ENCODE measurements at regions not wholly inside any gene's neighbourhood (a gene's known extent, or its start where the extent isn't known, plus 50 kb on each side); places are given as distances from the start of the nearest gene placed in this dataset.
A peak's percentile ranks its signal among the peaks of the same experiment; 100 is the strongest.
"Not testable (repeated sequence)": the region's sequence is repeated elsewhere in the genome, so short reads cannot be mapped to it uniquely, and the experiment has no call there.

DNA sequence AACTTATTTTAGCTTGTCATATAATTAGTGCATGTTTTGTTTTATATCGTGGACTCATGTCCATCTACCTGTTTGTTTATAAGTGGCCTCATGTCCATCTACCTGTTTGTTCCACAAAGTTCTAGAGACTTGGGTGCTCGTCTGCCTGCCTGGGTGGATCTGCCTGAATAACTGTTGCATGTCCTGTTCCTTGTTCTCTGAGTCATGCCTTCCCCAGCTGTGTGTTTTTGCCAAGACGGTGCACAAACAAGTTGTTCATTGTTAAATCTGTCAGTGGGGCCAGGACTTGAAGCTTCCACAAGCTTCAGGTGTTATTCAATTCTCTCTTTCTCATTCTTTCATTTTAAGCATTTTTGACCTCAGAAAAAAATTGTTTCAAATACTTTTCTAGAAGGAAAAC is 358.0 kb upstream of the CITED2 start:
- H3K27ac ChIP-seq: no peak overlapping the region
- no peaks in the 10 kb centered on the region for H3K27me3 ChIP-seq
- no peak overlapping the region for H3K4me3 ChIP-seq
- 33 to 47% (median 39%) methylated on average over 3 of the region's 3 CpGs for WGBS, 4 donors
- peaks cover 4 to 5% of the 10 kb centered on the region in 2 donors for H3K4me1 ChIP-seq (replicated peaks in 1 of 2)
- H3K9me3 ChIP-seq (replicated peaks in 1 of 3): no peaks in the 10 kb centered on the region
- intact Hi-C loops (cut with DNase I): no loop called here
- TF ChIP-seq, protein P1, sequence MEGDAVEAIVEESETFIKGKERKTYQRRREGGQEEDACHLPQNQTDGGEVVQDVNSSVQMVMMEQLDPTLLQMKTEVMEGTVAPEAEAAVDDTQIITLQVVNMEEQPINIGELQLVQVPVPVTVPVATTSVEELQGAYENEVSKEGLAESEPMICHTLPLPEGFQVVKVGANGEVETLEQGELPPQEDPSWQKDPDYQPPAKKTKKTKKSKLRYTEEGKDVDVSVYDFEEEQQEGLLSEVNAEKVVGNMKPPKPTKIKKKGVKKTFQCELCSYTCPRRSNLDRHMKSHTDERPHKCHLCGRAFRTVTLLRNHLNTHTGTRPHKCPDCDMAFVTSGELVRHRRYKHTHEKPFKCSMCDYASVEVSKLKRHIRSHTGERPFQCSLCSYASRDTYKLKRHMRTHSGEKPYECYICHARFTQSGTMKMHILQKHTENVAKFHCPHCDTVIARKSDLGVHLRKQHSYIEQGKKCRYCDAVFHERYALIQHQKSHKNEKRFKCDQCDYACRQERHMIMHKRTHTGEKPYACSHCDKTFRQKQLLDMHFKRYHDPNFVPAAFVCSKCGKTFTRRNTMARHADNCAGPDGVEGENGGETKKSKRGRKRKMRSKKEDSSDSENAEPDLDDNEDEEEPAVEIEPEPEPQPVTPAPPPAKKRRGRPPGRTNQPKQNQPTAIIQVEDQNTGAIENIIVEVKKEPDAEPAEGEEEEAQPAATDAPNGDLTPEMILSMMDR (IDR thresholded peaks at IDR 0.05): no peak
- TF ChIP-seq POLR2A (IDR thresholded peaks at IDR 0.05): peak in 1 of 2 donors; percentile 19
- peak; percentile 25 to 71 (median 56) for DNase-seq
- no peaks in the 10 kb centered on the region for H3K36me3 ChIP-seq (replicated peaks in 1 of 2)

DNA sequence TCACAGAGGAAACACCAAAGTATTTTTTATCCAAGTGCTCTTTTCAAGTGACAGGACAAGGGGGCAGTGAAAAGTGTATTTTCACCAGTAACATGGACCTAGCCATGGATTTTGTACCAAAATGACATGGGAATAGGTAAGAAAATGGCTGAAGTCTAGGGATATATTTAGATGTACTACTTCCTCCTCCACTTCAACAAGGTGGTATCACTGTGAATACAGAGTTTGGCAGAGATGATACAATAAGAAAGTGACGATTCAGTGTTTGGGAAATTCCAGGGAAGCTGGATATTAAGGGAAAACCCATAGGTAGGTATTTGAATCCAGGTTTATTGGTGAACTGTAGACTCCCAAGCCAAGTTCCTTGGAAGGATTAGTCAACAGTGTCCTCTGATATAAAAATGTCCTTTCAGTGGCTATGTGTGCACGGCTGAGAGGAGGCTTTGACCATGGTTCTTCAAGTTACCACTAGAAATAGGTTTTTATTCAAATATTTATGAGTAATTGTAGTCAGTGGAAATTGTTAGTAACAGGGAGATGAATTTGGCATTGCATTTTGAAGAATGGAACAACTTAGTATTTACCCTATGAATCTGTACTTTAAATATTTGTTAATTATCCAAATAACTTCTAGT is 356.0 kb upstream of the CITED2 start:
- H3K27me3 ChIP-seq: no peaks in the 10 kb centered on the region
- intact Hi-C loops (cut with DNase I): no loop called here

DNA sequence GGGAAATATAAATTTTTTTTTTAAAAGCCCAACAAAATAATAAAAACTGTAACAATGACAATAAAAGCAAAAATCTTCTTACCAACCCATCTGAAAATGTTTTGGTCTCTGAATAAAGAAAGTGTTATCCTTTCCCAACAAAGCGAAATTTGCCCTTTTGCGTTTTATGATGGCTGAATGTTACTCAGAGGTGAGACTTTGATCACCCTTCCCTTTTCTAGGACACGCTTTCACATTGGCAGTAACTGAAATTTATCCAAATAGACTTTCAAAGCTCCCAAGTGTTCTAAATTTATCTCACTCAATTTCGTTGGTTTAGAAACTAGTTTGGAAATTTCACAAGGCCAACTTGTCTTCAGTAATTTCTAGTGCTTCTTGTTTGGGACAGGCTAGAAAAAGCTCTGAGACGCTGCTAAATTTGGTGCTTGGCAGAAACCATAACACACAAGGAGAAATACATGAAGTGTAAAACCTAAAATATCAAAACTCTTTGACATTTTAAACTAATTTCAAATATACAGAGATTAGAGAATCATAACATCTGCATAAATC is 354.5 kb upstream of the CITED2 start:
- H3K4me1 ChIP-seq (replicated peaks in 1 of 2): peaks cover 4 to 5% of the 10 kb centered on the region in 2 donors
- no peaks in the 10 kb centered on the region for H3K36me3 ChIP-seq (replicated peaks in 1 of 2)
- intact Hi-C loops (cut with DNase I): no loop called here
- H3K9me3 ChIP-seq (replicated peaks in 1 of 3): no peaks in the 10 kb centered on the region
- DNase-seq: no peak
- no peaks in the 10 kb centered on the region for H3K27me3 ChIP-seq
- H3K27ac ChIP-seq: peak overlapping the region in 1 of 5 donors; percentile 17
- TF ChIP-seq POLR2A (IDR thresholded peaks at IDR 0.05): no peak
- TF ChIP-seq, protein P1 (IDR thresholded peaks at IDR 0.05): no peak
- WGBS, 4 donors: 44 to 51% (median 49%) methylated on average over 5 of the region's 5 CpGs
- H3K4me3 ChIP-seq: no peak overlapping the region

More for the DNA sequence above, 356.0 kb upstream of the CITED2 start:
- H3K4me1 ChIP-seq (replicated peaks in 1 of 2): peaks cover 4 to 5% of the 10 kb centered on the region in 2 donors
- TF ChIP-seq, protein P1 (IDR thresholded peaks at IDR 0.05): no peak
- no peak for TF ChIP-seq POLR2A (IDR thresholded peaks at IDR 0.05)
- H3K36me3 ChIP-seq (replicated peaks in 1 of 2): no peaks in the 10 kb centered on the region
- WGBS, 4 donors: 80 to 90% (median 85%) methylated on average over 2 of the region's 2 CpGs
- H3K9me3 ChIP-seq (replicated peaks in 1 of 3): no peaks in the 10 kb centered on the region
- H3K4me3 ChIP-seq: no peak overlapping the region
- DNase-seq: no peak
- H3K27ac ChIP-seq: no peak overlapping the region

DNA sequence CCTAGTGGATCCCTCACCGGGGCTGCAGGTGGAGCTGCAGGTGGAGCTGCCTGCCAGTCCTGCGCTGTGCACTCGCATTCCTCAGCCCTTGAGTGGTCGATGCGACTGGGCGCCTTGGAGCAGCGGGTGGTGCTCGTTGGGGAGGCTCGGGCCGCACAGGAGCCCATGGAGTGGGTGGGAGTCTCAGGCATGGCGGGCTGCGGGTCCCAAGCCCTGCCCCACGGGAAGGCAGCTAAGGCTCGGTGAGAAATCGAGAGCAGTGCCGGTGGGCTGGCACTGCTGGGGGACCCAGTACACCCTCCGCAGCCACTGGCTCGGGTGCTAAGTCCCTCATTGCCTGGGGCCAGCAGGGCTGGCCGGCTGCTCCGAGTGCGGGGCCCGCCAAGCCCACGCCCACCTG is 351.8 kb upstream of the CITED2 start:
- intact Hi-C loops (cut with DNase I); H3K36me3 ChIP-seq (replicated peaks in 1 of 2); H3K4me1 ChIP-seq (replicated peaks in 1 of 2); H3K4me3 ChIP-seq; H3K9me3 ChIP-seq (replicated peaks in 1 of 3); H3K27ac ChIP-seq; DNase-seq; H3K27me3 ChIP-seq: not testable (repeated sequence)
- 95 to 100% (median 98%) methylated on average over 1 to 23 of the region's 23 CpGs for WGBS, 4 donors

DNA sequence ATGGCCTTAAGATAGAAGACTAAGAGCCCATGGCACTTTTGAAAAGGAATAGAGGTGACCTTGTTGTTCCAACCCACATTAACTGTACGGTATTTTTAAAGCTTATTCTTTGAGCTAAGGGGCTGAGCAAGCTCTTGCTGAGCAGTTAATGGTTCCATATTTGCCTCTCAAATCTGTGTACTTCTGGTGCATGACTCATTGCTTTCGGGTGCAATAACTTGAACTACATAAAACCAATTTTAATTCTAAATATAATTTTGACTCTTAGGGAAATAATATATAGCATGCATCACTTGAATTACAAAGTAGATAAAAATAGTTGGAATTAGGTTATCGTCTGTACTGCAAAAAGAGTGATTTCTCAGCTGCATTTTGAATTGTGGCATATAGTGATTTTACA is 348.1 kb upstream of the CITED2 start:
- Histone ChIP-seq H3K4me1 (replicated peaks in 1 of 2) (no peaks in the 10 kb centered on the region), H3K27me3 (no peaks in the 10 kb centered on the region), H3K36me3 (replicated peaks in 1 of 2) (no peaks in the 10 kb centered on the region), H3K4me3 (no peak overlapping the region), H3K27ac (no peak overlapping the region), H3K9me3 (replicated peaks in 1 of 3) (no peaks in the 10 kb centered on the region)
- DNase-seq: no peak
- 57 to 64% (median 61%) methylated on average over 3 of the region's 3 CpGs for WGBS, 4 donors
- intact Hi-C loops (cut with DNase I): no loop called here
- no peak for TF ChIP-seq POLR2A (IDR thresholded peaks at IDR 0.05)
